Lower leg skin (tissue), 4 donors: ENCODE measurements at regions not wholly inside any gene's neighbourhood (a gene's known extent, or its start where the extent isn't known, plus 50 kb on each side); places are given as distances from the start of the nearest gene placed in this dataset.

Source experiments
- DNase-seq, 2 donors: peaks; one replicate each; pipeline ENCODE4 v3.0.0-alpha.2; 2019; ENCODE audit warnings: low spot score in 2 of 2
- H3K4me3 ChIP-seq: fragments of 200-600 bp; sonication (generic); 2 replicates; pipeline ENCODE4 v1.5.1; 2017; ENCODE audit warnings: mild to moderate bottlenecking, low read depth; ENCODE audit not compliant: poor library complexity, severe bottlenecking
- CTCF ChIP-seq, 3 donors: fragments of 450-650 bp; IDR thresholded peaks; one replicate each; pipeline ENCODE4 v1.5.1; 2016; ENCODE audit warnings: antibody characterized with exemption in 3 of 3, mild to moderate bottlenecking in 3 of 3, moderate library complexity in 2 of 3
- POLR2A ChIP-seq, 2 donors: fragments of 450-650 bp; IDR thresholded peaks; one replicate each; pipeline ENCODE4 v1.6.1; 2016 to 2017; ENCODE audit warnings: antibody characterized with exemption in 2 of 2, mild to moderate bottlenecking in 1 of 2, moderate library complexity in 1 of 2
- WGBS, 2 donors: methylation state at CpG; one replicate each; pipeline ENCODE4 v1.1.5; 2018; 5-methylcytosine and 5-hydroxymethylcytosine counted together
- intact Hi-C: fragments of 100-400 bp; cut with DNase I; formaldehyde crosslinking; loops from one replicate; pipeline ENCODE4 v1.15.0; 2023; ENCODE audit warnings: low total_unique reads

GRCh38 chr9:95626885-95627558 lies 110.3 kb upstream of the PTCH1 start:
- TF ChIP-seq CTCF (IDR thresholded peaks at IDR 0.05) = no peak
- TF ChIP-seq POLR2A (IDR thresholded peaks at IDR 0.05) = no peak
- intact Hi-C loops = no loop called here
- peak; percentile 25 to 86 for DNase-seq
- no peak overlapping the region for H3K4me3 ChIP-seq
- 49 to 59% methylated on average over 21 of the region's 21 CpGs for WGBS, 2 donors

GRCh38 chr9:95626341-95626740 lies 109.6 kb upstream of the PTCH1 start:
- no peak overlapping the region for H3K4me3 ChIP-seq
- intact Hi-C loops = no loop called here
- TF ChIP-seq POLR2A (IDR thresholded peaks at IDR 0.05) (no peak), CTCF (IDR thresholded peaks at IDR 0.05) (no peak)

GRCh38 chr9:95623640-95624039 lies 106.9 kb upstream of the PTCH1 start:
- intact Hi-C loops = no loop called here

More at GRCh38 chr9:95626341-95626740, 109.6 kb upstream of the PTCH1 start:
- DNase-seq = peak in 1 of 2 donors; percentile 54
- WGBS, 2 donors = 74 to 81% methylated on average over 13 of the region's 13 CpGs

GRCh38 chr9:95620722-95621121 lies 104.0 kb upstream of the PTCH1 start:
- no peak overlapping the region for H3K4me3 ChIP-seq
- 86 to 92% methylated on average over 8 of the region's 8 CpGs for WGBS, 2 donors
- no peak for TF ChIP-seq POLR2A (IDR thresholded peaks at IDR 0.05)
- TF ChIP-seq CTCF (IDR thresholded peaks at IDR 0.05) = no peak
- intact Hi-C loops = no loop called here
- DNase-seq = no peak

More at GRCh38 chr9:95623640-95624039, 106.9 kb upstream of the PTCH1 start:
- TF ChIP-seq POLR2A (IDR thresholded peaks at IDR 0.05) (no peak), CTCF (IDR thresholded peaks at IDR 0.05) (no peak)
- no peak overlapping the region for H3K4me3 ChIP-seq
- WGBS, 2 donors = 66 to 69% methylated on average over 4 of the region's 4 CpGs
- DNase-seq = no peak

GRCh38 chr9:95620314-95620713 lies 103.5 kb upstream of the PTCH1 start:
- no peak overlapping the region for H3K4me3 ChIP-seq
- DNase-seq = peak in 1 of 2 donors; percentile 45
- TF ChIP-seq CTCF (IDR thresholded peaks at IDR 0.05) (no peak), POLR2A (IDR thresholded peaks at IDR 0.05) (no peak)
- intact Hi-C loops = no loop called here
- WGBS, 2 donors = 67 to 85% methylated on average over 10 of the region's 10 CpGs

GRCh38 chr9:95615246-95615645 lies 98.5 kb upstream of the PTCH1 start:
- TF ChIP-seq POLR2A (IDR thresholded peaks at IDR 0.05) (no peak), CTCF (IDR thresholded peaks at IDR 0.05) (no peak)
- WGBS, 2 donors = 85 to 89% methylated on average over 8 of the region's 8 CpGs
- no peak overlapping the region for H3K4me3 ChIP-seq
- intact Hi-C loops = no loop called here
- peak in 1 of 2 donors; percentile 59 for DNase-seq
